Activated CD8-positive, alpha-beta T cell treated with anti-CD3 and anti-CD28 coated beads for 36 hours (primary cell): ENCODE measurements at regions not wholly inside any gene's neighbourhood (a gene's known extent, or its start where the extent isn't known, plus 50 kb on each side); places are given as distances from the start of the nearest gene placed in this dataset.

Experiments used
- ATAC-seq: fragments of 200-7000 bp; cut with Tn5 transposase; one replicate; pipeline ENCODE4 v1.10.0; 2021; ENCODE audit warnings: mild to moderate bottlenecking, moderate library complexity
- CTCF ChIA-PET: fragments of 350-600 bp; sonication (Branson Sonifier 250); formaldehyde crosslinking; loops from one replicate; lab custom pipeline; 2021; ENCODE audit warnings: antibody characterized with exemption; lab: Charles Lee
- POLR2A ChIA-PET: fragments of 350-600 bp; sonication (Branson Sonifier 250); formaldehyde crosslinking; loops from one replicate; lab custom pipeline; 2021; ENCODE audit warnings: antibody characterized with exemption; lab: Charles Lee
- DNase-seq: peaks from one replicate; pipeline ENCODE4 v3.0.0-alpha.2; 2020
- H3K27ac Mint-ChIP-seq: one replicate; pipeline ENCODE4 v1.8.0; 2021; ENCODE audit warnings: mild to moderate bottlenecking, mixed read lengths
- H3K27me3 Mint-ChIP-seq: one replicate; pipeline ENCODE4 v1.8.0; 2021; ENCODE audit warnings: mixed read lengths
- H3K36me3 Mint-ChIP-seq: one replicate; pipeline ENCODE4 v1.8.0; 2021; ENCODE audit warnings: low read depth, mixed read lengths
- H3K4me1 Mint-ChIP-seq: one replicate; pipeline ENCODE4 v1.8.0; 2021; ENCODE audit warnings: low read depth, mixed read lengths
- H3K4me3 Mint-ChIP-seq: one replicate; pipeline ENCODE4 v1.8.0; 2021; ENCODE audit warnings: mild to moderate bottlenecking, moderate library complexity, mixed read lengths
- H3K9me3 Mint-ChIP-seq: one replicate; pipeline ENCODE4 v1.8.0; 2021; ENCODE audit warnings: mixed read lengths
- CTCF ChIP-seq: fragments of 200-600 bp; IDR thresholded peaks from one replicate; pipeline ENCODE4 v1.8.0; 2022; ENCODE audit warnings: antibody characterized with exemption, mild to moderate bottlenecking
- intact Hi-C: fragments of 100-400 bp; cut with micrococcal nuclease; formaldehyde crosslinking; loops from one replicate; pipeline ENCODE4 v1.10.0; 2022

DNA sequence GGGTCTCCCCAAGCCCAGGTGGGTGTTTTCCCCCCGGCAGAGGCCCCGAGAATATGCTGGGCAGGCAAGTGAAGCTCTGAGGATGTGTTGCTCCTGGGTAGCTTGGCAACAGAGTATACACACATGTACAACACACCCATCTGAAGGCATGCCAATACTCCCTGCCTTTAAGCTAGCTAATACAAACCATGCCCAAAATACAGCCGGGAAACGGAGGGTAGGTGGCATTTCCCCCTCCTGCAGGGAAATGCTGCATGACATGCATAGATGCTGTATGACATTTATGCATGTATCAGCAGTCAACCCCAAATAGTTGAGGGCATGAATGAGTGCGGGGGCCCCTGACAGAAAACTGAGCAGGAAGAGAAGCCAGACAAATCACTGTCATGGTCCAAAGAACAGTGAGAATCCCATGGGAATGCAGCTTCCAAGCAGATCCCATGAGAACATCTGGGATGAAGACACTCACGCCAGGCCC lies 614.1 kb downstream of the EBF1 start:
- ATAC-seq, result no peak
- DNase-seq, result no peak
- H3K4me1 Mint-ChIP-seq, result no peaks in the 10 kb centered on the region
- POLR2A ChIA-PET, result no interaction called here
- CTCF ChIA-PET, result no interaction called here
- no peak for TF ChIP-seq CTCF
- no peaks in the 10 kb centered on the region for H3K9me3 Mint-ChIP-seq
- no peaks in the 10 kb centered on the region for H3K36me3 Mint-ChIP-seq
- H3K4me3 Mint-ChIP-seq, result no peak overlapping the region
- H3K27ac Mint-ChIP-seq, result no peak overlapping the region
- intact Hi-C loops, result no loop called here
- H3K27me3 Mint-ChIP-seq, result no peaks in the 10 kb centered on the region

GRCh38 chr5:158485047-158485446 lies 614.7 kb downstream of the EBF1 start:
- ATAC-seq, result no peak
- DNase-seq, result no peak
- TF ChIP-seq CTCF, result no peak
- Mint-ChIP-seq H3K27ac (no peak overlapping the region), H3K9me3 (no peaks in the 10 kb centered on the region), H3K27me3 (no peaks in the 10 kb centered on the region), H3K4me3 (no peak overlapping the region), H3K4me1 (no peaks in the 10 kb centered on the region), H3K36me3 (no peaks in the 10 kb centered on the region)
- ChIA-PET CTCF (no interaction called here), POLR2A (no interaction called here)
- intact Hi-C loops, result no loop called here

DNA sequence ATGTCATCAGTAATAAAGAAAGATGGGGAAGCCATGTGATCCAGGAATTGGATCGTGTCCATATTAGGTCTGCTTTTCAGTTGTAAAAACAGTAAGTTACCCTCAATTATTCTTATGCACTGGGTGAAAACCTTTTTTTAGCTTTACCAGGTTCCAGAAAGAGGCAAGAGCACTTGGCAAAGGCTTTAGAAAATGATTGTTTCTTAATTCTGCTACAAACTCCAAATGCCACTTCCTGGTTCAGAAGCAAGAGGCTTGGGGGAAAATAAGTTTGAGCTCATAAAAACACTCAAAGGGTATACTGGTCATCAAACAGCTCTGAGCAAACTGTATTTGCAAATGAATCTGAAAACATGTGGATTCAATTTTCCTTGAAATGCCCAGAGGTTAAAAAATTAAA lies 615.6 kb downstream of the EBF1 start:
- Mint-ChIP-seq H3K4me1 (no peaks in the 10 kb centered on the region), H3K27me3 (no peaks in the 10 kb centered on the region), H3K4me3 (no peak overlapping the region), H3K9me3 (no peaks in the 10 kb centered on the region), H3K27ac (no peak overlapping the region), H3K36me3 (no peaks in the 10 kb centered on the region)
- ChIA-PET CTCF (no interaction called here), POLR2A (no interaction called here)
- ATAC-seq (no peak), DNase-seq (no peak)
- no peak for TF ChIP-seq CTCF
- intact Hi-C loops, result no loop called here

DNA sequence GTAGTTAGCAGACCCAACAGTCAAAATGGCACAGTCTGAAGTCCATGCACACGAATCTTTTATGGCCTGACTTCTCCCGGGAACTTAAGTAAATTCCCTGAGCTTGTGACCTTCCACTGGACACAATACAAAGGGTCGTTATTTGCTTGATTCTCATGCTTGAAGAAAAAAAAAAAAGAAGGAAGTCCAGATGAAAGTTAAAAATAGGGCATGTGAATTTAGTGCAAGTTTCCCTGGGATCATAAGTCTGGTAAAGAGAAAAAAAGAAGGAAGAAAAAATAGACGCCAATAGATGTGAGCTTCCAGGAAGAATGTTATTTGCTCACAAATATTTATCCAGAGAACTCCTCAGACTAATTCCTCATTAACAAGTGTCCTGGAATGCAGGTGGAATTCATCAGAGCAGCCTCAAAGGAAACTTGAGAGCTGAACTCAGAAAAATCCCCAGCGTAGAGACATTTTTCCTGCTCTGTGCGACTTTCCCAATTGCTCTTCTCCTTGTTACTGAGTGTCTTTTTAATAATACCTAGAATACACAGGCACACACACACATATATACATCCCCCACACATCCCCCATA lies 616.3 kb downstream of the EBF1 start:
- H3K36me3 Mint-ChIP-seq, result no peaks in the 10 kb centered on the region
- H3K27ac Mint-ChIP-seq, result no peak overlapping the region
- DNase-seq (no peak), ATAC-seq (no peak)
- POLR2A ChIA-PET, result interaction anchor here (0.7 kb wide), 1 partner anchor 674 kb away, joined by 3 read pairs; no protein-coding TSS in a partner anchor
- CTCF ChIA-PET, result no interaction called here
- H3K27me3 Mint-ChIP-seq, result no peaks in the 10 kb centered on the region
- TF ChIP-seq CTCF, result no peak
- intact Hi-C loops, result no loop called here
- H3K9me3 Mint-ChIP-seq, result no peaks in the 10 kb centered on the region
- H3K4me3 Mint-ChIP-seq, result no peak overlapping the region
- peaks cover 1% of the 10 kb centered on the region for H3K4me1 Mint-ChIP-seq

DNA sequence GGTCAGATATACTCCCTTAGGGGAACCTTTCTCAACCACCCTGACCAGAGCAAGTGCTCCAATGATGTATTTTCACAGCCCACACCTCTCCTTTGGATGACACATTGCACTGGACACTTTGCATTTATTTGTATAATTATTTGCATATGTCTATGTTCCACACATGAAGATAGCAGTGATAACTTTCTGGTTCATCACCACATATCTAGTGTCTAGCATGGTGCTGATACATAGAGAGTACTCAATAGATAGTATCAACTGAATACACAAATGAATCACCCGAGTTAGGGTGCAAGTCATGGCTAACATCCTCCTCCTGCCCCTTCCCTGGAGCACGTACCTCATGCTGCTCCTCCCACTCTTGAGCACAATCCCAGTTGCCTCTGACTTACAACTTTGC lies 617.6 kb downstream of the EBF1 start:
- Mint-ChIP-seq H3K27me3 (peaks cover 2% of the 10 kb centered on the region), H3K36me3 (no peaks in the 10 kb centered on the region), H3K4me1 (peaks cover 7% of the 10 kb centered on the region), H3K4me3 (no peak overlapping the region), H3K9me3 (no peaks in the 10 kb centered on the region), H3K27ac (no peak overlapping the region)
- ChIA-PET POLR2A (no interaction called here), CTCF (no interaction called here)
- TF ChIP-seq CTCF, result no peak
- intact Hi-C loops, result no loop called here
- no peak for DNase-seq
- ATAC-seq, result no peak
